ENCODE measurements at regions not wholly inside any gene's neighbourhood (a gene's known extent, or its start where the extent isn't known, plus 50 kb on each side); places are given as distances from the start of the nearest gene placed in this dataset.

GRCh38 chrX:134712272-134712671, 54.0 kb upstream of the PLAC1 start:
- ATAC-seq = no peak
- intact Hi-C loops (cut with DNase I) = no loop called here
- DNase-seq = no peak
- no peaks in the 10 kb centered on the region for H3K27me3 ChIP-seq
- TF ChIP-seq, protein P1, sequence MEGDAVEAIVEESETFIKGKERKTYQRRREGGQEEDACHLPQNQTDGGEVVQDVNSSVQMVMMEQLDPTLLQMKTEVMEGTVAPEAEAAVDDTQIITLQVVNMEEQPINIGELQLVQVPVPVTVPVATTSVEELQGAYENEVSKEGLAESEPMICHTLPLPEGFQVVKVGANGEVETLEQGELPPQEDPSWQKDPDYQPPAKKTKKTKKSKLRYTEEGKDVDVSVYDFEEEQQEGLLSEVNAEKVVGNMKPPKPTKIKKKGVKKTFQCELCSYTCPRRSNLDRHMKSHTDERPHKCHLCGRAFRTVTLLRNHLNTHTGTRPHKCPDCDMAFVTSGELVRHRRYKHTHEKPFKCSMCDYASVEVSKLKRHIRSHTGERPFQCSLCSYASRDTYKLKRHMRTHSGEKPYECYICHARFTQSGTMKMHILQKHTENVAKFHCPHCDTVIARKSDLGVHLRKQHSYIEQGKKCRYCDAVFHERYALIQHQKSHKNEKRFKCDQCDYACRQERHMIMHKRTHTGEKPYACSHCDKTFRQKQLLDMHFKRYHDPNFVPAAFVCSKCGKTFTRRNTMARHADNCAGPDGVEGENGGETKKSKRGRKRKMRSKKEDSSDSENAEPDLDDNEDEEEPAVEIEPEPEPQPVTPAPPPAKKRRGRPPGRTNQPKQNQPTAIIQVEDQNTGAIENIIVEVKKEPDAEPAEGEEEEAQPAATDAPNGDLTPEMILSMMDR (IDR thresholded peaks at IDR 0.05) = no peak
- no peak overlapping the region for H3K4me3 ChIP-seq
- H3K36me3 ChIP-seq = no peaks in the 10 kb centered on the region
- no peaks in the 10 kb centered on the region for H3K9me3 ChIP-seq
- no peak overlapping the region for H3K27ac ChIP-seq
- H3K4me1 ChIP-seq = no peaks in the 10 kb centered on the region

DNA sequence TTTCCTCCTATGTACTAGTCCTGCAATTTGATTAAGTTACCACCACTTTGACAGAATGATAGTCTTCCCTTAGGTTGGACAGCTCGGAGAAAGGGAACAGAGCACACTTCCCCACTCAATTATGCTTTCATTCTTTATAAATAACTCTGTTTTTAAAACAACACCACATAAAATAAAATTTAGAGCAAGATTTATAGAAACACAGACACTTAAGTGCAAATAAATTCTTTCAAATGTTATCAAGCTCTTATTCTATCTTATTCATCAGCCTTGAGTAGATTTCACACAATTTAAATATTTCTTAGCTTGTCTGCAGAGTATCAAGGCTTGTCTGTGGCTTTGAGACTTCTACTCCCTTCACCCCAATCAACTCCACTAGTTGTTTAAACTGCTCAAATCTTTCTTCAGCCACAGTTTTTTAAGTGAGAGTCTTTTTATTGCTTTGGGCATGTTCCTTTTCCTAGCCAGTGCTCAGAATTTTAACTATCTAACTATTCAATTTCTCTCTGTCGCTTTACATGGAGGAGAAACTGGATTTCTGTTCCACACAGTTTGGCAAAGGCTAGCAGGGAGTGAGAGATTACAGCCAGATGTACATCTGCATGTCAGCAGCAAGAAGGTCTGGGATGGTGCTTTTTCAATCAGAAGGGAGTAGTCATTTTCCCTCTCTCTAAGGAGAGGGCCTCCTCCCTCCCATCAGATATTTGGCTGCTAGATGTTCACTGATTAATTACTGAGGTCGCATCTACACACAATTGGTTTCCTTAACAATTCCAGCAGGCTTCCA, 53.1 kb upstream of the PLAC1 start:
- ATAC-seq (no peak), DNase-seq (no peak)
- intact Hi-C loops (cut with DNase I) = no loop called here
- Histone ChIP-seq H3K4me1 (no peaks in the 10 kb centered on the region), H3K9me3 (no peaks in the 10 kb centered on the region), H3K36me3 (no peaks in the 10 kb centered on the region), H3K27ac (no peak overlapping the region), H3K27me3 (no peaks in the 10 kb centered on the region), H3K4me3 (no peak overlapping the region)
- TF ChIP-seq, protein P1 (IDR thresholded peaks at IDR 0.05) = no peak
